GM19324 (cell line): ENCODE measurements at regions not wholly inside any gene's neighbourhood (a gene's known extent, or its start where the extent isn't known, plus 50 kb on each side); places are given as distances from the start of the nearest gene placed in this dataset.

Source experiments
- ATAC-seq: cut with Tn5 transposase; IDR thresholded peaks from one replicate; pipeline ENCODE4 v1.9.1; 2021; ENCODE audit warnings: mild to moderate bottlenecking, moderate library complexity; ENCODE audit not compliant: unreplicated experiment, low FRiP score

GRCh38 chr3:159795681-159796175, 192.9 kb upstream of the IL12A start:
- ATAC-seq, result no peak

GRCh38 chr3:159796226-159796625, 192.4 kb upstream of the IL12A start:
- no peak for ATAC-seq

- no peak for ATAC-seq
Observed at GRCh38 chr3:159796744-159797143, 191.9 kb upstream of the IL12A start.

GRCh38 chr3:159797771-159798170, 190.9 kb upstream of the IL12A start:
- ATAC-seq, result no peak

GRCh38 chr3:159798951-159799350, 189.7 kb upstream of the IL12A start:
- no peak for ATAC-seq

GRCh38 chr3:159800434-159801155, 188.0 kb upstream of the IL12A start:
- ATAC-seq, result no peak

GRCh38 chr3:159802864-159803263, 185.8 kb upstream of the IL12A start:
- ATAC-seq, result no peak

- no peak for ATAC-seq
Observed at GRCh38 chr3:159803459-159803858, 185.2 kb upstream of the IL12A start.

- ATAC-seq, result peak; percentile 96
Observed at GRCh38 chr3:159804726-159805410, 183.8 kb upstream of the IL12A start.

- ATAC-seq, result no peak
Observed at GRCh38 chr3:159805411-159805772, 183.2 kb upstream of the IL12A start.

- ATAC-seq, result no peak
Observed at GRCh38 chr3:159806412-159806811, 182.2 kb upstream of the IL12A start.

- no peak for ATAC-seq
Observed at GRCh38 chr3:159807137-159808040, 181.2 kb upstream of the IL12A start.

- no peak for ATAC-seq
Observed at GRCh38 chr3:159813822-159814531, 174.7 kb upstream of the IL12A start.

- no peak for ATAC-seq
Observed at GRCh38 chr3:159816512-159816911, 172.1 kb upstream of the IL12A start.

- no peak for ATAC-seq
Observed at GRCh38 chr3:159817126-159817525, 171.5 kb upstream of the IL12A start.

- ATAC-seq, result no peak
Observed at GRCh38 chr3:159817571-159817970, 171.1 kb upstream of the IL12A start.

- no peak for ATAC-seq
Observed at GRCh38 chr3:159818399-159818798, 170.2 kb upstream of the IL12A start.

- no peak for ATAC-seq
Observed at GRCh38 chr3:159818997-159819500, 169.6 kb upstream of the IL12A start.

- ATAC-seq, result no peak
Observed at GRCh38 chr3:159819676-159820075, 169.0 kb upstream of the IL12A start.

- no peak for ATAC-seq
Observed at GRCh38 chr3:159821110-159821509, 167.5 kb upstream of the IL12A start.
